GM18868 (cell line): ENCODE measurements at regions not wholly inside any gene's neighbourhood (a gene's known extent, or its start where the extent isn't known, plus 50 kb on each side); places are given as distances from the start of the nearest gene placed in this dataset.

ENCODE experiments used
- ATAC-seq: cut with Tn5 transposase; IDR thresholded peaks from one replicate; pipeline ENCODE4 v1.9.1; 2021; ENCODE audit warnings: mild to moderate bottlenecking, moderate library complexity; ENCODE audit not compliant: unreplicated experiment

DNA sequence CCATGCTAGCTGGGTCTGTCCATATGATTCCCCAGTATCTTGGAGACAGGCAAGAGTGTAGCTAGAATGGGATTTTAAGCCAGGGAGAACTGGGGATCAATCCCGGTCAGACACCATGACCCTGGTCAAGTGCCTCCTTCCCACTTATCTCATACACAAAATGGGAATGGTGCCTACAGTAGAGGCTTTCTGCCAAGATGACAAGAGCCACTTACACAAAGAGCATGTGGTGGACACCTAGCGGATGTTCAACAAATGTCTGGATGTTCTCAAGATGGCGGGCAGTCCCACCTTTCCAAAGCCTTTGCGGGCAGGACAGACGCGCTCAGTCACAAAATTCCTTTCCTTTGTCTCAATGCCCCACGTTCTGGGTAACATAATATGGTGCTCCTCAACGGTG, 57.3 kb downstream of the MAF start:
- ATAC-seq, result no peak

DNA sequence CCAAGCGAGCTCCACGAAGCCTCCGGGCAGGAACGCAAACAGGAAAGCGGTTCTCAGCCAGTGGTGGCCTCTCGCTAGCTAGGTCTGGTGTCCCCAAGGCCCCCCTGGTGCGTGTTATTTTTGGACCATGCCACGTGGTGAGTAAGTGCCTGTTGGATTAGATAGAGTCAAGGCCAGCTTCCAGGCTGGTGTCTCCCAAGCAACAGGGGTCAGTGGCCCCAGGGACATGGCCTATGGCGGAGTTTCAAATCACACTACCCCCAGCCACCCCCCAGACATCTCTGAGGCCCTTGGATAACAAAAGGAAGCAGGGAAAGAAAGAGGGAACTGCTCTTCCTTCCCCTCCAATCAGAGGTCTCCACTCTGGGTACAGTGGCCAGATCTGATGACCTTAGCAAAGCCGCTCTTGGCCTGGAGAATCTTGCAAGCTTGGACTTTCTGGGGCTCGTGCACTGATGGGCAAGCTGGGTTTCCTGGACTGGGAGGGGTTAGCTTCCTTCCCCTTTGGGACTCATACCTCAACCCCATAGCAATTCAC, 58.2 kb downstream of the MAF start:
- no peak for ATAC-seq

DNA sequence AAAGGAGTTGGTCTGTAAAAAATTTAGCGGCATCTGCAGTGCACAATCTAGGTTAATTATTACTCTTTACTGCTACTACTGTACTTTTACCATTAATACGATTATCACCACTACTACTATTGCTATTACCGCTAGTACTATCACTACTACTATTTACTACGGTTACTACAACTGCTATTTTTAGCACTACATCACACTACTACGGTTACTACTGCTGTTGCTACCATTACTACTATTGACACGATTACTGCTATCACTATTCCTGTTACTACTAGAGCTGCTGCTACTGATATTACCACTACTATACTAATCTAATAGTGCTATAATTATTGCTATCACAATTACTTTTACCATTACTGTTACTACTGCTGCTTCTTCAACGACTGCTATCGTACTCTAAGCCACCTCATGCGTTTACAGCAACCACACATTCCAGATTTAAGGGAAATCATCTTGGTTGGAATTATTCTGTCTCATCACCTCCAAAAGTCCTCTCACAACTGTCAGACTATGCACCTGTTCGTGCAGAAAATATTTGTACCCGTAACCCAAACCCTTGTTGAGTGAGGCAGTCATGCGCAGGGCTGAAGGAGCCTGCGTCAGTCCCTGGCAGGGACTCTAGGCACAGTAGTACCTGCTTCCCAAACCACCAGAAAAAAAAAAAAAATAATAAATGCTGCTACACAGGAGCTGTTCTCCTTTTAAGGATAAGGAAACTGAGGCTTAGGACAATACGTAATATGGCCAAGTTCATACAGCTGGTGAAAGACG, 59.5 kb downstream of the MAF start:
- ATAC-seq, result no peak

DNA sequence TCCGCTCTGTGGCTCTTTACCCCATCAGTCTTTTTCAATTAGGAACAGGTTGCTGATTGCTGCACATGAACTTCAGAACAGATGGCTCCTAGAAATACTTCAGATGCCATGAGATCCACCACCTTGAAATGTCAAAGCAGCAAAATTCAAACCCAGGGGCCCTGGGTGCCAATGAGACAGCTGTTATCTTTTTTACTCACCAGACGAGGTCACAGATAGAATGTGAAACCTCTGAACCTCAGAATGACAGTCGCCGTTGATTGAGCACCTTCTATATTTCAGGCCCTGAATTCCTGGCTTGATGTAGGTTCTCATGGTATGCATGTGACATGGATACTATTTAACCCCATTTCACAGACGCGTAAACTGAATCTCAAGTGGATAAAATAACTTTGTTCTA, 63.0 kb downstream of the MAF start:
- no peak for ATAC-seq

DNA sequence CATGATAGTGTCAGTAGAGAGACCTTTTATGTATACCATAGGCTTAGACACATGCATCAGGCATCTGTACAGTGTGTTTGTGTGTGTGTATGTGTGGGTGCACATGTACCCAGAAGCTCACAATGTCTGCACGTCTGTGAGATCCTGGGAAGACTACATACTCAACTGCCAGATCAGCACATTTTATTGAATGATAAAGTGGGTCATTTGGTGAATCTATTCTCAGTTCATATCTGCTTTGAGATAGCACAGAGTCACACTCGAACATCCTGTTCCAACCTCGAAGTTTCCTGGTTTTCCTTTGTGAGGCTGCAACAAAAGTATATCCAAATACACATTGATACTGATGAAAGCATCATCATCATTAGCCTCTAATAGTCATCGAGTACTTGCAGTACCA, 63.6 kb downstream of the MAF start:
- ATAC-seq, result no peak

DNA sequence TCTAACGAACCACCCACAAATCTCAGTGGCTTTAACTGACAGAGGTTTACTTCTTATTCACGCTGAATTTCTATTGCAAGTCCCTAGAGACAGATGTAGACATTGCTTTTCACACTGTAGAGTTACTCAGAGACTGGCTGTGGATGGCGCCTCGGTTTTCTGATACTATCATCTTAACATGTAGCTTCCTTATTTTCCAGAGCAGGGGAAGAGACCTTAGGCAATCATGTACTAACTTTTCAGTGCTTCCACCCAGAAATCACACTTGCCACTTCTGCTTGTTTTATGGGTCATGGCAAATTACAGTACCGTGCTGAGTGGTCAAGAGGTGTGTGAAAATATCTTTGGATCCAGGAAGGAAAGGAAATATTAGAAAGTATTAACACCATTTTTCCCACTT, 65.4 kb downstream of the MAF start:
- ATAC-seq, result no peak

DNA sequence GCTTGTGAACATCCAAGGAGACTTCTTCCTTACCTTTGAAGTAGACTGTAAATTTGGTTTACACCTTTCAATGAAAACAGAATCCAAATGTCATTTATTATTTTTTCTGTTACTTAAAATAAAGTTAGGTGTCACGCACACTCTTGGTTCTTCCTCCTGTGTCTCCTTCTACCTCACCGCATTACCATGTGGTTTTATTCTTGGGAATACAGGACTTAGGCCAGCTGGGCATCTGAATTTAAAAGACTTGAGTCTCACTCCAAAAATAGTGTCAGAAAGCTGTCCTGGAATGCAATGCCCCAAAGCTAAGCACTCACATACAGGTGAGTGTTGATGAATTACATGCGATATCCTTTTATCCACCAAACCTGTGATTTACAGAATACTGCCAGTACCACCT, 66.4 kb downstream of the MAF start:
- no peak for ATAC-seq

DNA sequence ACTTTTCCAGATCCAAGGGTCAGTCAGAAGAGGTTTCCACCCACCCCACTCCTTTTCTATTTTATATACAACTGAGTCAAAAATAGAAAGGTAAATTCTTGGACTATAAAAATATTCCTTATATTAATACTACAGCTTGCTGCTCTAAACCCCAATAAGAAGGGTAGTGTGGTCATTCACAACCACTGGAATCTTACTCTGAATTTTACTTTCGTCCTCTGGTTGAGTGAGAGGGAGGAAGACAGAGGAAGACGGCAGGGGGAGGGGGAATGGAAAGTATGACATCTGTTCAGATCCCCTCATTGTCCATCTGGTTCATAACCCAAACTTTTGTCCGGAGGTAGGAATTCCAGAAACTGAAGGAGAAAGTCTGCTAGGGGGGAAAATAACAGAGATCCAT, 67.2 kb downstream of the MAF start:
- ATAC-seq, result no peak

DNA sequence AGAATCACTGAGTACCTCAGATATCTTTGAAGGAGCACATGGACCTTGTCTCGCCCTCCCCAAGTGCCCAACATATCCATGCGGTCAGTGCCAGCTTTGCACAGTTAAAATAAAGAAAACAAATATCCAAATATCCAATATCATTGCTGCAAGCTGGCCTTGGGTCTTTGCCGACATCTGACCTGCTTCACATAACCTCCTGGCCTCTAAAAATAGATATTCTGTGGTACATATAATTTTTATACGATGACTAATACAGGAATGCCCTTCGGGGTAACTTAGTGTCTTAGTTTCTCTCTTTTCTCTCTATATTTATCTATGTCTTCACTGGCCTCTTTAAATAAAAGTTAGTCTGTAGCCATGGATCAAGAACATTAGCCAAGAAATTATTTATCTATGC, 67.8 kb downstream of the MAF start:
- ATAC-seq, result no peak

DNA sequence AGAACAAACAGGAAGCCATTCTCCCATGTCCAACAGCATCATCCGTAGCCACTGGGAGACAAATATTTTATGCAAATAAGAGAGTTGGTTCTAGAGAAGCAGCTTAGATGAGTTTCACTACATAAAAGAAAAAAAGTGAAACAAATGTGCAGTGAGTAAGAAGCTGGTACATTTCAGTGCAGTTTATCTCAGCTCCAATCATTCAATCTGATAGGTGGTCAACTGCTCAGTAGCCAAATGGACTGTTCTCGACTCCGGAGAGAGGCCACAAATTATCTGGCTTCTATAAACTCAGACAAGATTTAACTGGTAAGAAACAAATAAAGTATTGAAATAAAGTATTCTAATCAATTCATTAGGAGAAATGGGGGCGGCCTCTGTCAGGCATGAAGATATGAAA, 68.3 kb downstream of the MAF start:
- no peak for ATAC-seq

DNA sequence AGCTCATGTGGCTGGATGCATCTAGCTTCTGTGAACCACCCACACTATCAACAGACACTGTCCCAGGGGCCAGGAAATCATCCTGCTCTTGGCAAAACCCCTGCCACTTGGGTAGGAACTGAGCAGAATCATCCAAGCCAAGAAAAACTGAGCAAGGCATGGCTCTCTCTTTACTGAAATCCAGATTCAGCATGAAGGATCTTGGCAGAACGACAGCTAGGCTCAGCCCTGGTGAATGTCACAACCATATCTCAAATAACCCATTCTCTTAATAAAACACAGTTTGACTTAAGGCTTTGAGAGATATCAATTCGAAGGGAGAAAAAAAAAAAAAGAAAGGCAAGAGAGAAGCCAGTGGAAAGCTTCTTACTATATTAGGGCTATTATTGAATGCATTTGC, 72.2 kb downstream of the MAF start:
- ATAC-seq, result no peak

DNA sequence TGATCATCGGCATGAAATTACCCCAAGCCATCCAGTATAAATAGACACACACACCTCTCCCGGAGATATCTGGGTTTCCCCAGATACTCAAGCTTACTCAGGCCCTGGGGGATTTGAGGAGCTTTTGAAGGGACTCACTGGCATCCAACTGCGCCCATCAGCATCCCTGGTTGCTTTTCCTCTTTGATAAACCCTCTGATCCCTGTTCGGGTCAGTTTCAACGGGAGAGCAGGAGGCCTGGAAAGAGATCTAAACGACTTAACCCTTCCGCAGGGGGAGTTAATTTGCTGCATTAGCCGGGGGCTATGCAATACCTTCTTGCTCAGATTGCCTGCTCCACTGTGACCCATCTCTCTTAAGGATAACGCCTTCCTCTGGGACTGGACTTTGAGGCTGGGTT, 76.6 kb downstream of the MAF start:
- ATAC-seq, result no peak

DNA sequence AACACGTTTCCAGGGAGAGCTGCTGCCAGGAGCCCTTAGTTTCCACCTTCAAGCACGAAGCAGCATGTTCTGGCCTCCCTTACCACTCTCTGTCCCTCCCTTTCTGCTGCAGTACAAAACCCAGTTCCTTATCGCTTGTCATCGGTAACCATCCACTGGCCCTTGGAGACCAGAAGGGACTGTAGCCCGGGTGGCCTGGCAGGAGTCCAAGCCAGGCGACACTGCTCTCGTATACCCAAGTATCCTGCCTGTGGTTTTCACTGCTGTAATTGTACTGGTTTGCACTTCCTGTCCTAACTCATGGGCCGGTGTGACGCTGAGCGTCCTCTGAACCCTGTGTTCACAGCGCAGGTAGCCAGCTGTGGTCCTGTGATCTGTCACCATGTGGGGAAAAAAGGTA, 81.1 kb downstream of the MAF start:
- ATAC-seq, result no peak

DNA sequence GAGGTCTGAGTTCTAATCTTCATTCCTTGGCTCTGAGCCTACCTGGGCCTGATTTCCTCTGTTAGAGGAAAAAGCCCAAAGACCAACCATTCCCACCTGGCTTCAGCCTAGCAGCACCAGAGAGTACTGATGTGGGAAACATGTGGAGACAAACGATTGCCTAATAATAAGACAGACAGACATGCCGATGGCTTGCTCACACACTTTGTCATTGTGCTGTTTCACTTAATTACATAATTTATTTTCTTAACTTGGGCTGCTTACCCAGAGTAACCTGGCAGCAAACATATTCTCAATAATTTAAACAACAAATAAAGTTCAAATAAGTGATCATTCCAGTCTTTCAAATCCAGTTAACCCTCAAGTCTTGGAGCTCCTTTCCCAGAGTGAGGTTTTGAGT, 83.4 kb downstream of the MAF start:
- ATAC-seq, result no peak

DNA sequence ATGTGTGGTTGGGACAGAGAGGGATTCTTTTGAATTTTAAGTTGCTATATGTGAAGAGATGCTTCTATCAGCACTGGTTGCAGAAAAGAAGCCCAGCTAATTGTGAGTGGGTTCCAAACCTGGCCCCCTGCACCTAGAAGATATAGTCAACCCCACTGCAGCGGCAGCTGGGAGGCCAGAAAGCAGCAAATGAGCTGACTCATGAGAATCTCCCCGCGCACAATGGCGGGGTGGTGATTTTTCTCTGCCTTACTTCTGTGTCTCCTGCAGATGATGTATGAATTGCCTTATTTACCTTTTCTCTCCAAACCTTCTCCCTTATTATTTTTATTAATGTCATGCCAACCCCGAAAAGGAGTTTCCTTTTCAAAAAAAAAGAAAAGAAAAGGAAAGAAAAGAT, 89.7 kb downstream of the MAF start:
- no peak for ATAC-seq

DNA sequence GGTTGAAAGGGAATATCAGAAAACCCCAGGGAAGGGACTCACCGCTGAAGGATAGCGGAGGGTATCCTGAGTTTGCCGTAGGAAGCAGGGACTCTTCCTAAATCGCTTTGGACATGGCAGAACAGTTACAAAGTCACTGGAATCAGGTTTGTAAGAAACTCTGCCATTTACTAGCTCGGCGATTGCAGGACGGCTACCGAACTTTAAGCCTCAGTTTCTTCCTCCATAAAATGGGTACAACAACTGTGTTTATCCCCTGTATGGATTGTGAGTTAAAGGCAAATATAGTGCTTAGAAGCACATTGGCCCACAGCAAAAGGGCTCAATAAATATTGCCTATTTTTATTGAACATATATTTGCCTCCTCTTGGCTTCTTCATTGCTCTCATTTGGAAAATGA, 90.6 kb downstream of the MAF start:
- no peak for ATAC-seq

DNA sequence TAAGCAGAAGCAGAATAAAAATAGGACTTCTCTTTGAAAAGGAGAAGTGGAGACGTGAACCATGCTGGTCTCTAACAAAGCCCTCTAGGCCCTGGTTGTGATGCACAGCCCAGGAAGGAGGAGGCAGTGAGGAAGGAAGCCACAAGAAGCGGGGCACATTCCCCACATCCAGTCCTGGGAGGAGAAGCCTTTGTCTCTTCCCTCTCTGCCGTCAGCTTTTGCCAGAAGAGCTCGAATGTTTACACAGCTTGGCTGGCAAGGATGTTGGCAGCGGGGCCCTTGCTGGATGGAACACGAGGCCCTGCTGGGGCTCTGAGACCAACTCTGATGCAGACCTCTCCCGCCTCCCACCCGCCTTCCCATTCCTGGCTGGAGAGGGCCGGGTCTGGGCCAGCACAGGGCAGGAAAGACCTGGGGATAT, 91.3 kb downstream of the MAF start:
- no peak for ATAC-seq

DNA sequence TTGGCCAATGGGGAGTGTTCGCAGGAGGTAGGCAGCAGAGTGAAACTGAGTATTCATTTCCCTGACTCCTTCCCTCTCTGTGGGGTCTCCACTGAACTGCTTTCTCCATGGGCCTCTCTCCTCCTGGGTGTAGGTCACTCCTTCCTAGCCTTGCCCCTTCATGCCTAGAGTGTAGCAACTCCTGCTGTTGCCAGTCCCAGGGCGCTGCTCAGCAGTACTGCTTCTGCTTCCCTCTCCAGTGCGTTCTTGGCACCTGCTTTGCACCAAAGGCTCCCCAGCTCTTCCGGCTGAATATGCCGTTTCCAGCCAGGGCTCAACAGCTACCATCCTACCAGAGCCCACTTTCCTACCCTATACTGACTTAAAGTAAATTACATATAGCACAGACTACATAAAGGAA, 92.2 kb downstream of the MAF start:
- no peak for ATAC-seq

DNA sequence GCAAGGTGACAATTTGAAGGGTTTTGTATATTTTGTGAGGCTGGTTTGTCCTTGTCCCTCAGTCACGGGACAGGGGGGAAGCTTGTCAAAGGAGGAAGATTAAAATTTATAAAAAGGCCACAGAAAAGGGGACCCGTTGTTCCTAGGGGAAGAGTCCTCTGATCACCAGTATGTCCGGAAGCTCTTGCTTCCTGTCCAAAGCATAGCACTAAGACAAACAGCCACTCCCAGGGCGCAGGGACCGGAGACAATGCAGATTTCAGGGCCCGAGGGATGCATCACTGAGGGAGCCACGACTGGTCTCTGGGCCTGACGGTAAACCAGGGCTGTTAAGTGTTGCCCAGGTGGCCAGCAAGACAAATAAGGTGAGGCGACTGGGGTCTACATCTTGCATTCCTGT, 95.2 kb downstream of the MAF start:
- ATAC-seq, result no peak

DNA sequence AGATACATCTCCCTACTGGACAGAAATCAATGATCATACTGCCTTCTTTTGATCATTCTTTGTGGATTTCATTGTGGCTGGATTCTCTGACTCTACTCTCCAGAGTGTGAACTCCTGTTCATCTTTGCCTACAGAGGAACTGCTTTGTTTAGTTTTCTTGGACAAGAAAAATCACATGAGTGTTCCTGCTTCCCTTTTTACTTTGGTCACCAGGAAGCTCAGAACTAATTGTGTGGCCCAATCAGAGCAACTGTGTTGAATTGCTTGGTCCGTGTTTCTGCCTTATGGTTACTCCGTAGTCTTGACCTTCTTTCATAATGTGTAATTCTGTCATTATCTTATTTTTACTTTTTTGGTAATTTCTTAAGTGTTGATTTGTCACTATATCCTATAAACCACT, 97.0 kb downstream of the MAF start:
- no peak for ATAC-seq

DNA sequence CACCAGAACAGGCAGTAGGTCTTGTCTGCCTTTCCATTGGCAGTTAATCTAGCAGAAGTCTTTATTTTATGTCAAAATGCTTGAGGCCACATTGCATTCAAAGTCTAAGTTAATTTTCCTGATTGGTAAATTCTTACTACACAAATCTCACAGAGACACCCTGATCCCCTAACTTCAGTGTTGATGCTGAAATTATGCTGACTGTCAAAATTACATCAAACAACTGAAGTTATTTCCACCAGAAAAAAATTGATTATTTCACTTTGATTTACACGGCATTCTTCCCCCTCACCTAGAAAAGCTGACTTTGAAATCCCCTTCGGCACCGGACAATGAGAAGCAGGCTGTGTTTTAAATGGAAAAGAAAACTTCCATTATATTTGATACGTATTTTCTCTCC, 99.1 kb downstream of the MAF start:
- ATAC-seq, result no peak

DNA sequence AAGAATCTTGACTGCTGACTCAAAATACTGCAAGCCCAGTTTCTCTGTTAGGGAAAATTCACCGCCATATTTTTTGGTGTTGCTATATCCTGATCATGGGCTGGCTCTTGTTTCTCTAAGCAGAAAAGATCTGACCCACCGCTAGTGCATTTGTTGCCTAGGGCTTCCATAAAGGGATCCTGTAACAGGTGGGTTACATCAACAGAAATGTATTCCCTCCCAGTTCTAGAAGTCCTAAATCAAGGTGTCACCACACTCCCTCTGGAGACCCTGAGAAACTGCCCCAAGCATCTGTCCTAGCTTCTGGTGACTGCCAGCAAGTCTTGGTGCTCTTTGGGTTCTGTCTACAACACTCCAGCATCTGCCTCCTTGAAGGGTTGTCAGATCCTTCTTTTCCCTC, 99.7 kb downstream of the MAF start:
- no peak for ATAC-seq

DNA sequence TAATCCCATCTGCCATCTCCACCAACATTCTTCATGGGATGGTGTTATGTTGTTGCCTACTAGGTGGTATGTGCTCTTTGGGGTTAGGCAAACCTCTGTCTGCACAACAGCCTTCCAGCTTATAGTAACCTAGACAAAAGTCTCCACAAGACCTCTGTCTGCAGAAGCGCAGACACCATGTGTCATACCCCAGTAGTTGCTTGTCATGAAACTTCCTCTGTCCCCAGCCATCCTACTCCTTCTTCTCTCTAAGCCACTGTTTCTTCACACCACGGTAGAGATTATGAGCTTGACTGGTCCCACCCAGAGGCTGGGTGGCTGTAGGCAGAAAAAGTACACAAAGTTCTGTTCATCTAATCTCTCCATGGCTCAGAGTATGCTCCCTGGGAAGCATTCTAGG, 100.3 kb downstream of the MAF start:
- no peak for ATAC-seq
